HCT116 (cell line): ENCODE measurements at regions not wholly inside any gene's neighbourhood (a gene's known extent, or its start where the extent isn't known, plus 50 kb on each side); places are given as distances from the start of the nearest gene placed in this dataset.

ENCODE experiments used
- ATAC-seq: fragments of 200-7000 bp; cut with Tn5 transposase; 2 replicates; pipeline ENCODE4 v1.9.1; 2020; ENCODE audit warnings: mild to moderate bottlenecking, moderate library complexity
- BruUV-seq: library from RNA; stranded (reverse); fragments of 400-500 nt; replicated peaks from 2 replicates; lab custom pipeline; 2021; lab: Mats Ljungman, UMichigan
- CTCF ChIA-PET: fragments of 300-600 bp; sonication (Branson Sonifier 250); formaldehyde crosslinking; loops from one replicate; lab custom pipeline; 2021; ENCODE audit warnings: antibody characterized with exemption; lab: Charles Lee
- POLR2A ChIA-PET: fragments of 300-600, 350-600 bp; sonication (Branson Sonifier 250); formaldehyde crosslinking; loops from one replicate; lab custom pipeline; 2021; ENCODE audit warnings: antibody characterized with exemption; lab: Charles Lee
- RAD21 ChIA-PET, 2 experiments: fragments of 300-600 bp; sonication (Branson Sonifier 250); formaldehyde crosslinking; loops; one replicate each; lab custom pipeline; 2023; ENCODE audit warnings: low total read pairs in 2 of 2; ENCODE audit not compliant: uncharacterized antibody in 2 of 2, unreplicated experiment in 2 of 2, low non-redundant PET in 1 of 2; lab: Charles Lee
- DNase-seq: peaks from one replicate; pipeline ENCODE4 v3.0.0-alpha.2; 2010; ENCODE audit warnings: low read depth, low spot score
- H2AFZ ChIP-seq: fragments of 200-600 bp; shearing (Covaris generic), sonication (generic); 2 replicates; pipeline ENCODE4 v1.6.1; 2017; ENCODE audit warnings: low read depth, mixed run types, mixed read lengths, antibody characterized with exemption, low read length; ENCODE audit not compliant: poor library complexity, severe bottlenecking
- H3K27ac ChIP-seq: 2 replicates; pipeline ENCODE4 v1.5.1; 2012; ENCODE audit warnings: low read depth, low read length
- H3K27me3 ChIP-seq: fragments of 200-600 bp; sonication (generic); 2 replicates; pipeline ENCODE4 v1.6.1; 2016; ENCODE audit warnings: mixed run types, low read length, mixed read lengths; ENCODE audit not compliant: insufficient read depth
- H3K36me3 ChIP-seq, 2 experiments: fragments of 200-500 bp in 1 of 2; fragments of 200-600 bp in 1 of 2; sonication (Bioruptor generic) in 1 of 2; sonication (generic) in 1 of 2; 2 replicates each; pipeline versions ENCODE4 v1.5.1 to v1.6.1; 2014 to 2016; ENCODE audit warnings: low read length in 2 of 2, inconsistent platforms in 1 of 2, mixed read lengths in 1 of 2, mixed run types in 1 of 2; ENCODE audit not compliant: insufficient read depth in 2 of 2, control insufficient read depth in 1 of 2
- H3K4me1 ChIP-seq, 2 experiments: fragments of 200-600 bp in 1 of 2; sonication (generic) in 1 of 2; 2 replicates each; pipeline versions ENCODE4 v1.5.1 to v1.6.1; 2012 to 2017; ENCODE audit warnings: low read length in 2 of 2, inconsistent platforms in 1 of 2, mild to moderate bottlenecking in 1 of 2, mixed read lengths in 1 of 2, mixed run types in 1 of 2, moderate library complexity in 1 of 2; ENCODE audit not compliant: insufficient read depth in 2 of 2, control insufficient read depth in 1 of 2
- H3K4me2 ChIP-seq: fragments of 200-600 bp; sonication (generic); 2 replicates; pipeline ENCODE4 v1.6.1; 2017; ENCODE audit warnings: mixed run types, low read length, mixed read lengths
- H3K4me3 ChIP-seq, 2 experiments: fragments of 200-600 bp in 1 of 2; sonication (generic) in 1 of 2; replicated peaks in 1 of 2; 2 replicates each; pipeline ENCODE4 v1.5.1; 2011 to 2016; ENCODE audit warnings: low read length in 2 of 2, control low read depth in 1 of 2, low read depth in 1 of 2, mild to moderate bottlenecking in 1 of 2, mixed read lengths in 1 of 2, mixed run types in 1 of 2
- H3K79me2 ChIP-seq: fragments of 200-600 bp; sonication (generic); 2 replicates; pipeline ENCODE4 v1.6.1; 2017; ENCODE audit warnings: mild to moderate bottlenecking, mixed run types, low read length, moderate library complexity, mixed read lengths; ENCODE audit not compliant: insufficient read depth
- H3K9ac ChIP-seq: fragments of 200-600 bp; sonication (generic); 2 replicates; pipeline ENCODE4 v1.6.1; 2016; ENCODE audit warnings: low read length, mixed read lengths
- H3K9me2 ChIP-seq: fragments of 200-600 bp; sonication (generic), shearing (Covaris generic); 2 replicates; pipeline ENCODE4 v1.6.1; 2017; ENCODE audit warnings: mixed run types, mild to moderate bottlenecking, moderate library complexity; ENCODE audit not compliant: insufficient read depth
- H3K9me3 ChIP-seq, 2 experiments: fragments of 200-500 bp in 1 of 2; fragments of 200-600 bp in 1 of 2; sonication (Bioruptor generic) in 1 of 2; sonication (generic) in 1 of 2; 2 replicates each; pipeline ENCODE4 v1.6.1; 2014 to 2017; ENCODE audit warnings: low read length in 2 of 2, mixed read lengths in 2 of 2, inconsistent platforms in 1 of 2, low read depth in 1 of 2, mild to moderate bottlenecking in 1 of 2, mixed run types in 1 of 2, moderate library complexity in 1 of 2; ENCODE audit not compliant: control insufficient read depth in 1 of 2, insufficient read depth in 1 of 2
- H4K20me1 ChIP-seq: fragments of 200-600 bp; sonication (generic), shearing (Covaris generic); 2 replicates; pipeline ENCODE4 v1.6.1; 2017; ENCODE audit warnings: mixed run types, mild to moderate bottlenecking, moderate library complexity; ENCODE audit not compliant: insufficient read depth
- CBX3 ChIP-seq: IDR thresholded peaks from 2 replicates; pipeline ENCODE4 v1.6.1; 2012; ENCODE audit warnings: low read depth
- CTCF ChIP-seq, 3 experiments: fragments of 200-600 bp in 1 of 3; sonication (generic) in 1 of 3; IDR thresholded peaks in 2 of 3; conservative IDR thresholded peaks in 1 of 3; 2 replicates each; pipeline ENCODE4 v1.5.1; 2012 to 2017; ENCODE audit warnings: low read depth in 2 of 3, low read length in 2 of 3, antibody characterized with exemption in 1 of 3, borderline replicate concordance in 1 of 3, control low read depth in 1 of 3, mild to moderate bottlenecking in 1 of 3, mixed read lengths in 1 of 3, mixed run types in 1 of 3, moderate library complexity in 1 of 3; ENCODE audit not compliant: insufficient read depth in 1 of 3
- ELF1 ChIP-seq: IDR thresholded peaks from 2 replicates; pipeline ENCODE4 v1.6.1; 2012; ENCODE audit warnings: low read depth, borderline replicate concordance
- FOSL1 ChIP-seq: IDR thresholded peaks from 2 replicates; pipeline ENCODE4 v1.6.1; 2012; ENCODE audit warnings: low read depth
- MAX ChIP-seq: IDR thresholded peaks from 2 replicates; pipeline ENCODE4 v1.6.1; 2012
- REST ChIP-seq: IDR thresholded peaks from 2 replicates; pipeline ENCODE4 v1.6.1; 2012; ENCODE audit warnings: low read depth
- SRF ChIP-seq: IDR thresholded peaks from 2 replicates; pipeline ENCODE4 v1.6.1; 2012; ENCODE audit warnings: low read depth
- intact Hi-C: fragments of 100-400 bp; cut with micrococcal nuclease; formaldehyde crosslinking; loops from 2 replicates; pipeline ENCODE4 v1.10.0; 2022

- TF ChIP-seq MAX, result no peak
- no peak for TF ChIP-seq SRF
- no peak for TF ChIP-seq REST
These were observed 236.0 kb downstream of the ETNK1 start (continued) for GRCh38 chr12:22860926-22861325.

- RAD21 ChIA-PET, result no interaction called here
- Histone ChIP-seq H3K27me3 (0 out of 2 replicates have a peak, but pooled peaks cover 3% of the 10 kb centered on the region), H3K4me2 (no peak overlapping the region), H3K4me1 (no peaks in the 10 kb centered on the region), H2AFZ (no peak overlapping the region), H3K9me3 (no peaks in the 10 kb centered on the region), H3K27ac (no peak overlapping the region), H3K9ac (no peak overlapping the region), H3K4me3 (no peak overlapping the region), H3K79me2 (no peaks in the 10 kb centered on the region)
- BruUV-seq, result no TSS peak
- no peak for DNase-seq
- ATAC-seq, result no peak
- intact Hi-C loops, result loop anchor here (5.0 kb wide), 1 partner anchor 49 kb away; no protein-coding TSS in a partner anchor
- TF ChIP-seq CTCF (IDR thresholded peaks at IDR 0.05 in 2 of 3, conservative IDR thresholded peaks at IDR 0.05 in 1 of 3; ENCODE audit: borderline replicate concordance in 1 of 3, insufficient read depth in 1 of 3, low read depth in 2 of 3, low read length in 2 of 3), result no peak
- no peak for TF ChIP-seq ELF1
- no peak for TF ChIP-seq FOSL1
- no peak for TF ChIP-seq CBX3
- TF ChIP-seq, all 23 proteins: peak for 0
- POLR2A ChIA-PET, result no interaction called here
- Histone ChIP-seq H3K9me2 (no peaks in the 10 kb centered on the region), H4K20me1 (no peaks in the 10 kb centered on the region), H3K36me3 (no peaks in the 10 kb centered on the region)
- CTCF ChIA-PET, result no interaction called here
These were observed 240.9 kb downstream of the ETNK1 start for GRCh38 chr12:22865822-22866221.
